ENCODE measurements at regions not wholly inside any gene's neighbourhood (a gene's known extent, or its start where the extent isn't known, plus 50 kb on each side); places are given as distances from the start of the nearest gene placed in this dataset.
"Not testable (repeated sequence)": the region's sequence is repeated elsewhere in the genome, so short reads cannot be mapped to it uniquely, and the experiment has no call there.

DNA sequence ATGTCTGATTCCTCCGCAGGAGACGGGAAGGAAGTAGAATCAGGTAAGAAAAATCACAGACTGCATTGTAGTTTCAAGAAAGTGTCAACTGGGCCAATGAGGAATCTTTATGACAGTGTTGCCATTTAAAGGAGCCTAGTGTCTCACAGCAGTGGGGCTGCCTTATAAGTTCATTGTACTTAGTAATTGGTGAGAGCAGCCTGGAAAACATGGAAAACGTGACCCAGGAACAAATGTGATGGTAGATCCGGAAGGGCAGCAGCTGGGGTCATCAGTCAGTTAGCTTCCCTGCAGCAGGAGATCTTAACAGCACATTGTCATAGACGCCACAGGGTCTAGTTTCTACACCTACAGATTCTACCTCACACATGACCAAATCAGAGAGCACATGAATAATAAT is 630.0 kb upstream of the LMO3 start:
- DNase-seq (ENCODE audit: low spot score): no peak

DNA sequence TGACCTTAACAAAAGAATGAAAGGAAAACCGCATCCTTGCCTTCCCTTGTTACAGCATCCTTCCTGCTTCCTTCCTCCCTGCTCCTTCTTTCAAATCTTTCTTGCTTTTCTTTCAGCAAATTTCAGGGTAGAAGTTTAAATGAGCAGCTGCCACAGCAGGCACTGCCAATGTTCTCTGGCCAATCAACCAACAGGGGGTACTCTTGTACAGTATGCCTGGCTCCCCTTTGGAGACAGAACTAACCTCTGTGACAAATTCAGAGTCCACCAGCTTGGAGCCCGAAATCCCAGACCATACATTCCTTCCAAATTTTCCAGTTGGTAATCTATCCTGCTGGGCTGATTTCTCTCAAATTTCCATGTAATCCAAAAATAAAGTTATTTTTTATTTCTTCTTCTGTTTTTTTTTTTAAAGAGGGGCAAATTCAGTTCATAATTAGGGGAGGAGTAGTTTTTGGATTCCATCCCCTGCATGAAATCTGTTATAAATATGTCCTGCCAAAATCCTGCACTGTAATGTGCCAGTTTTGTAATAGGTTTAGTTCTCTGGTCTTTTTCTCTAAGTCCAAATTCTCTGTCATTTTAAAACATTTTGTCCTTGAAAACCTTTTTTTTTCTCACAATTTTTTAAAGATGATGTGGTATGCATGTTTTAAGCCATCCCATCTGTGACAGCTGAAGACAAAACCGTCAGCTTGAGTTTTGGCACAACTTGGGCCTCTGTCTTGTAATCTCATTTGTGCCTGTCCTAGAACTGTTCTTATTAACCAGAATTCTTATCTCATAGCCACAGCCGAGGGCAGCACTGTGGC is 610.0 kb upstream of the LMO3 start:
- peak; percentile 17 for DNase-seq (ENCODE audit: low spot score)

DNA sequence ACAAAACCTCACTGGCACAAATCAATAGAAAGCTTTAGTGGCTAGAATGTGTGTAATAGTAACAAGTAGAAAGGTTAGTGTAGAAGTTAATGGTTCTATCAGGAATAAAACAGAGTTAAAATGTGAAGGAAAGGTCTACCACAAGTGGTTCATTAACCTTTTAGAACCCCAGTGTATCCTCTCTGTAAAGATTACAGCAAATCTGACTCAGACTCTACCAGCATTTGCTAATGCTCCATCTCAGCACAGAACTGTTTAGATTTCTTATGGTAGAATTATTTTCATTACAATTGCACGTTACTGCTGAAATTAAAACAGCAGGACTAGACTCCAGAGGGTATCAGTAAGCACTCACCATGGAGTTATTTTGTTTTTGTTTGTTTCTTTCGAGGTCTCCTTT is 609.0 kb upstream of the LMO3 start:
- DNase-seq (ENCODE audit: low spot score): no peak

DNA sequence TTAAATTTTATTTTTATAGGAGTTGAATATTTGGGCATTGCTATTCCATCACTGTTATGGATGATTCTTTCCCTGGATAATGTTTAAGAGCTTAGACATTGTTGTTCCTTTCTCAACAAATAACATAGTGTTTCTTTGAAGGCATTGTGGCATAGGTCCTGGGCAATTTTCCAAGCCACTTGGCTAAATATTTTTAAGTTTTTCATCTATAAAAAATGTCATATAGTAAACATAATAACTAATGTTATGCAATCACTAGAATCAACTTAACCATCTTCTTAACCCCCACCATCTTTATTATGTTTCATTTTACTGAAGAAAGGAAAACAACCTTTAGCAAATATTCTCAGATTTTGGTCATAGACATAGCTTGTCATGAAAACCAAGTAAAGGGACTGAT is 600.6 kb upstream of the LMO3 start:
- no peak for DNase-seq (ENCODE audit: low spot score)

DNA sequence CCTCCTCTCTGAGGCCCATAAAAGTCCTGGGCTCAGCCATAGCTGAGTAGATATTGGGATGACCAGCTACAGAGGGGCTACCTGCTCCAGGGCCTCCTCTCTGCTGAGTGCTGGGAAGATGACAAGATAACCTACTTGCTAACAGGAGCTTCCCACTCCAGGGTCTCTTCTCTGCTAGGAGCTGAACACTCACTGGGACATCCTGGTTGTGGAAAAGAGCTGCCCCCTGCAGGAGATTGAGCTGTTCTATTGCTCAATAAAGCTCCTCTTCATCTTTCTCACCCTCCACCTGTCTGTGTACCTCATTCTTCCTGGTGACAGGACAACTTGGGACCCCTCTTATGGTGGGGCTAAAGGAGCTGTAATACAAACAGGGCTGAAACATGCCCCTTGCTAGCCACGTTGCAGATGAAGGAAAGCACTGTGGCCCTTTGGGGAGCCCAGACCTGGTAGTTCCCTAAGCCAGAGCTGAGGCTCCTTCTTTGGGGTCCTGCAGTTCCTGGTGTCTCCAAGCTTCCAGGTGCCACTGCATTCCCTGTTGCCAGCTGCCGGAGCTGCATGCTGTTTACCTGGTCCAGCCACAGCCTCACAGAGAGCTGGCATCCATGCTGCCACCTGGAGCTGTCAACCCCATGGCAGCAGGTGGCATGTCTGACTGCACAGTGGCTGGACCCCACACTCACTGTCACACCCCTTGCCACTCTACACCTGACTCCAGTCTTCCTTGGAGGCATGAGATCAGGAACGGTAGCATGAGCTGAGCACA is 598.5 kb upstream of the LMO3 start:
- no peak for DNase-seq (ENCODE audit: low spot score)

DNA sequence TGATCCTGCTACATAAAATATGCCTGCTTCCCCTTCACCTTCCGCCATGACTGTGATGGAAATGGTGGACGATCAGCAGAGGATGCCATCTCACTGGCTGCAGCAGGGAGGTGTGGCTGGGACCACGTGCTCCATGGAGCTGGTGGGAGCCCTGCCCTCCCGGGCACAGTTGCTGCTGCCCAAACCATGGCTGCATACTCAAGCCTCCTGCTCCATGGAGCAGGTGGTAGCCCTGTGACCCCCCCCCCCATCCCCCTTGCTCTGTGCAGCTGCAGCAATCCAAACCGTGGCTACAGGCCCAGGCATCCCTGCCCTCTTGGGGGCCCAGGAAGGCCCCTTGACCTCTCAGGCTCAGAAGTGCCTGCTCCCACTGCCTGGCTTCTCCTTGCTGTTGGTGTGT is 597.5 kb upstream of the LMO3 start:
- DNase-seq (ENCODE audit: low spot score): no peak

DNA sequence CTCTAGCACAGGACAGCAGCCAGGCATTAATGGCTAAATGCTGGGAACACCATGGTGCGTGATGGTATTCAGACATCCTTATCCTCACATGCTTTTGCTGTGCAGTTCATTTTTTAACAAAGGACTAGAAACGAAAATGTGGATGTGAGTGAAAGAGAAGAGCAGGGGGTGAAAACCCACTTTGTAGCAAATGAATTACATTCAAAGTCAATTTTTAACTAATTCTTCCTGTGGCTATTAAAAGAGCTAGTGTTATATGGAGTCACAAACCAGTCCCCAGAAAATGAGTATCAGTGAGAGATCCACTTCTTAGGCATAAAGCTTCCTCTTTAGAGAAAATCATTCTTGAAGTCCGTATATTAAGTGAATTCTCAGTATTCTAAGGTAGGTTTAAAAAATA is 592.0 kb upstream of the LMO3 start:
- DNase-seq (ENCODE audit: low spot score): no peak

DNA sequence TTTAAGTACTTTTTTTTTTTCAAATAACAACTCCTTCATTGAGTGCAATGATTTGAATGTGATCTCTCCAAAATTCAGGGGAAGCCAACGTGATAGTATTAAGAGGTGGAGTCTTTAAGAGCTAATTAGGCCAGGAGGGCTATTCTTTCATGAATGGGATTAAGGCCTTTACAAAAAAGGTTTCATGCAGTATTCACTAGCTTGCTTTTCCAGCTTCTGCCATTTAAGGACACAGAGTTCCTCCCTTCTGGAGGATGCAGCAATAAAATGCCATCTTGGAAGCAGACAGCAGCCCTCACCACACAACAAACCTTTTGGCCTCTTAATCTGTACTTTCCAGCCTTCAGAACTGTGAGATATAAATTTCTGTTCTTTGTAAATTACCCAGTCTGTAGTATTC is 586.8 kb upstream of the LMO3 start:
- DNase-seq (ENCODE audit: low spot score): no peak

DNA sequence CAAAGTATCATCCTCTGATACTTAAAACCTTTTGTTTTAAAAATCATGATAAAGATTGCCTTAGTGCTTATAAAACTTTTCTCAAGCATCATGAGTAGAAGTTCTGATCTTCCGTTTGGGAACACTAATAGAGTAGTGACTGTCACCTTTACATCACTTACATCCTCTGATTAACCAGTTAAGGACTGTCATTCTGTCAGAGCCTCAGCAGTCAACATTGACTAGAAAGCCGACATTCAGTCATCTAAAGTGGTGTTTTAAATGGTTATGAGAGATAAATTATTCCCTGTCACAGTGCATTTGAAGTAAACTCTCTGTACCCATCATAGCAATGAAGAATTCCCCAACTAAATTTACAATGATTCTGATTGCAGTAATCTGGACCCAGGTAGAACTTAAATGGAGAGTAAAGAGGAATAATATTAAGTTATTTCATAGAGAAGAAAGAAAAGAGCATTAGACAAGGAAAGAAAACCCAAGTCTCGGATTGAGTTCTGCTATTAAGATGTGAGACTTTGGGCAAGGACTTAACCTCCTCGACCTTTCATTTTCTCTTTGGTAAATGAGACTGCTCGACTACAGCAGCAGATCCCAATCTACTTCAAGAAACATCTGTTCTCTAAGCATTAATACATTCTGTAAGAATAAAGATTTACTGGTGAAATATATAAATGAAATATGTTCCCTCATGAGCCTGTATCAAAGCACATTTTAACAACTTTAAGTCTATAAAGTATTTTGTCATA is 563.9 kb upstream of the LMO3 start:
- no peak for DNase-seq (ENCODE audit: low spot score)

DNA sequence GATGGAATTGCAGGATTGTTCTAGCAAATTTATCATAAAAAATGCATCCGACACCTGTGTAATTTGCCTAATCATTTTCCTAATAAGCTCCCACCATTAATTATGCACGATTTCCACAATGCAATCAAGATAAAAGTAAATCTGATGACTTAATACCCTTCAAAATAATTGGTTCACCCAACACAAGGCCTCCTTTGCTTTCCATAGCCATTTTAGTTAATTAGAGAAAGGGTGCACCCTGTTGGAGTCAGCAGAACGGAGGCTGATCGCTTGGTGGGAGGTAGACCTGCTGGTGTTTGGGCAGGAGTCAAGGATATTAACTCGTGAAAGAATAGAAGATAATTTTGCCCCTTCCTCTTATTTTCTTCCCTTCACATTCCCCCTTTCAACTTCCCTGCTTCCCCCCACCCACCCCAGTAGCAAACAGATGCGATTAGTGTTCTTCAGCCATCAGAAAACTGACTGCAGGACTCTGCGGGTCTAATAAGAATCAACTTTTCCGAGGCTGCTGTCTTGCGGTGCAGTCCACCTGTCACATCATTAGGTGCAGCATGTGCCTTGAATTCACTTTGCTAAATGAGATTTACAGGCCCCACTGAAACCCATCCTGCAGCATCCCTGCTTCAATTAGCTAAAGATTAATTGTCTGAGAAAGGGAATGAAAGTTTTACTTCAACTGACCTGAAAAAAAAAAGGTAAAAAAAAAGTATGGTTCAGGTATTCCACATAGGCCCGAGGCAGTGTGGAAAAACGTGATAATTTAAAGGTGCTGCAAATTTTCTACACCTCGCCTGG is 553.7 kb upstream of the LMO3 start:
- no peak for DNase-seq (ENCODE audit: low spot score)

DNA sequence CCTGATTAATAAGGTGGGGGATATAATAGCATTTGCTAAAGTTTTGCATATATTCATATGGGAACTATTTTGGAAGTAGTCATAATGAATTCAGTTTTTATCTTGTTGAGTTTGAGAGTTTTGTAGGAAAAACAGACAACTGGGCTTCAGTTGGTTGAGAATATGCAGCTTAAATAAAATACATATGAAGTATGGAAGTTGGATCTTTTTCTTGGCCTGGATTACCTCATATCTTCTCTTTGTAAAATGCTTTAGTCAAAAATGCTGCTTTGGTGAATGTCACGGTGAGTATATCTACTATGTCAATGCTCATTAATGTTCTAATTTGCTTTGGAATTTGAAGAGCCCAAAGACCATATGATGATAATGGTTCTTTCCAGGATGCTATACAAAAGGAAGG is 552.2 kb upstream of the LMO3 start:
- no peak for DNase-seq (ENCODE audit: low spot score)

DNA sequence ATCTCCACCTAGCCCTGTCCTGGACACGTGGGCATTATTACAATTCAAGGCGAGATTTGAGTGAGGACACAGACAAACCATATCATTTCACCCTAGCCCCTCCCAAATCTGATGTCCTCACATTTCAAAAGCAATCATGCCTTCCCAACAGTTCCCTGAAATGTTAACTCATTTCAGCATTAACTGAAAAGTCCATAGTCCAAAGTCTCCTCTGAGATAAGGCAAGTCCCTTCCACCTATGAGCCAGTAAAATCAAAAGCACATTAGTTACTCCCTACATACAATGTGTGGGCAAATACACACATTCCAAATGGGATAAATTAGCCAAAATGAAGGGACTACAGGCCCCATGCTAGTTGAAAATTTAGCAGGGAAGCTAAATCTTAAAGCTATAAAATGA is 546.0 kb upstream of the LMO3 start:
- DNase-seq (ENCODE audit: low spot score): no peak

DNA sequence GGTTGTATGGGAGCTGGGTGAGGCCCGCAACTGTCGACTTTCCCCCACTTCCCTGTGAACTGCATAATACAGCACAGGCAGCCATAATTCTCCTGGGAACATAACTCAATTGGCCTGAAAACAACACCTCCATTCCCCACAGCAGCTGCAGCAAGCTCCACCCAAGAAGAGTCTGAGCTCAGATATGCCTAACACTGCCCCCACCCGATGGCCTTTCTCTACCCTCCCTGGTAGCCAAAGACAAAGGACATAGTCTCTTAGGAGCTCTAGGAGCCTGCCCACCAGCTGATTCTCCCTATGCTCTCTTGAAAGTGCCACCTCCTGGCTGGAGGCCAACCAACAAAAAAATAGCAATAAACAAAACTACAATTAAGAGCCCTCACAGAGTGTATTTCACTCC is 542.7 kb upstream of the LMO3 start:
- DNase-seq (ENCODE audit: low spot score): no peak

DNA sequence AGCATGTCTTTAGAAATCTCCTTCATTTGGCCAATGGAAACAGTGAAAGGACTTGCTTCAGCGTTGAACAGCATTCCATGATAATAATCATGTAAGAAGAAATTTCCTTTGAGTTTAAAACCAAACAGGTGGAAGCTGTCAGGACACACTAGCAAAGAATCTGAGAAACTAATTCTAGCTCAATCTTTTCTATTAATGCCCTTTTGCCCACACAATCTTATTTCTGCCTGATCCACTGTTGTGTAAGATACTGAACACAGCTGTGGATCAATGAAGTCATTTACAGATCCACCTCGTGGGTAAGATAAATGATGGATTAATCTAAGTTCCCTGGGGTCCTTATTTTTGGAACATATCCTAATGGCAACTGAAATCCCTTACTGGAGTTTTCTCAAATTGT is 536.9 kb upstream of the LMO3 start:
- no peak for DNase-seq (ENCODE audit: low spot score)

DNA sequence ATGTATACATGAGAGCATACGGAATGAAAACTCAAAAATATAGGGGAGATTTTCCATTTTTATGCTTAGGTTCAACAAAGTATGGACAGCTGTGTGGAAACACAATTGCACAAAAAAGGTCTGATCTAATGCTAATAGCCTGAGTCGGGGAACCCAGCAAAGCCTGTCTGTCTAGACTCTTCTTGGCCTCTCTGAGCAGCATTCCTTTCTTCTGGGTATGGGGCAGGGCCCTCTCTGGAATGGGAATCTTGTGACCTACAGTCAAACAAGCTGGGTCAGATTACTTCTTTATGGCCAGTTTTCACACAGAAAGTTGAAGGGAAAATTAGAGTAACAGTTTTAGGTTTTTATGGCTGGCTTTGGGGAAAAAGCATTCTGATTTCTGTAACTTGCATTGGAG is 534.0 kb upstream of the LMO3 start:
- DNase-seq (ENCODE audit: low spot score): no peak

DNA sequence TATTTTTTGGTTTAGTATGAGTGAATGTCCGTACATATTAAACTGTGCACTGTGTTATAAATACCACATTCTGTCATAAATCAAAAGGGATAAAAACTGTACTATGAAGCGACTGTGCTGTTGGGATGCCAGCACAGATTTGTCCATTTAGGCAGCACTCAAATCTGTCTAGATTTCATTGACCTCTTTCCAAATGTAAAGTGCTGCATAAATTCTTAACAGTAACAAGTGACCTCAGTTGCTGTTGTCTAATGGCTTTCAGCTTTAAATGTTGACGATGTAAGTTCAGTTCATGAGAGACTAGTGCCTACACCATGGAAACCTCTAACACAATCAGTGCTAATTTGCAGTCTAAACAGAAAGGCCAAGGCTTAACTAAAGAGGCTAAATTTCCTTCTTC is 531.4 kb upstream of the LMO3 start:
- no peak for DNase-seq (ENCODE audit: low spot score)

DNA sequence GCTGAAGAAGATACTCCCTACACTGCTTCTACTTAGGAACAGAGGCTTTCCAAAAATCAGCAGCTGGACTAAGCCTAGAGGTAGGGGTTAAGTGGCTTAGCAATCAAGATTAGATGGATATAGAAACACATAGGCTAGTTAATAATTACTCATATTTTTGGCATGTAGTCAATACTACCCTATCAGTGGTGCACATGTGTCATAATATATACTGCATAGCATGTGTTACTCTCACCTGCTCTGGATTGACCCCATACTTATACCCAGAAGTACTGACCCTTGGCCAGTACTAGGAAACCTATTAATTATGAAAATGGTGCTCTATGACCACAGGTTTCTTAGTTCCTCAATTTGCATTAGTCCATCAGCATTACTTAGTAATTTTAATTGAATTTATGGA is 528.4 kb upstream of the LMO3 start:
- no peak for DNase-seq (ENCODE audit: low spot score)

DNA sequence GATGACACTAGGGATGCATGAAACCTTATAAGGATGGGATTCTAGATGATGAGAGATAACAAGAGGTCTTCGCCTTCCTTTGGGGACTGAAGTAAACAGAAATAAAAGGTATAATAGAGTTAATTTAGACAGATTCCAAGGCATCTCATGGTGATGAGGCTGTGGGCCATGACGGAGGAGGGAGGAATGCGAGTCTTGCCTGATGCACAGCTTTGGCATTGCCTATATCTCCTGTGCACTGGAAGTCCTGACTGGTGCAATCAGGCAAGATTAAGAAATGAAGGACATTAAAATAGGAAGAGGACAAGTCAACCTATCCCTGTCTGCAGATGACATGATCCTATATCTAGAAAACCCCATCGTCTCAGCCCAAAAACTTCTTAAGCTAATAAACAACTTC is 526.4 kb upstream of the LMO3 start:
- DNase-seq (ENCODE audit: low spot score): no peak

DNA sequence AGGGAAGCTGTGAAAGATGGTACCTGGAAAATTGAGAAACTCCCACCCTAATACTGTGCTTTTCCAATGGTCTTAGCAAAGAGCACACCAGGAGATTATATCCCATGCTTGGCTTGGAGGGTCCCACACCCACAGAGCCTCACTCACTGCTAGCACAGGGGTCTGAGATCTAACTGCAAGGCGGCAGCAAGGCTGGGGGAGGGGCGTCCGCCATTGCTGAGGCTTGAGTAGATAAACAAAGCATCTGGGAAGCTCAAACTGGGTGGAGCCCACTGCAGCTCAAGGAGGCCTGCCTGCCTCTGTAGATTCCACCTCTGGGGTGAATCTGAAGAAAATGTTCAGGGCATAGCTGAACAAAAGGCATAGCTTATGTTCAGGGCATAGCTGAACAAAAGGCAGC is 510.6 kb upstream of the LMO3 start:
- not testable (repeated sequence) for DNase-seq (ENCODE audit: low spot score)

DNA sequence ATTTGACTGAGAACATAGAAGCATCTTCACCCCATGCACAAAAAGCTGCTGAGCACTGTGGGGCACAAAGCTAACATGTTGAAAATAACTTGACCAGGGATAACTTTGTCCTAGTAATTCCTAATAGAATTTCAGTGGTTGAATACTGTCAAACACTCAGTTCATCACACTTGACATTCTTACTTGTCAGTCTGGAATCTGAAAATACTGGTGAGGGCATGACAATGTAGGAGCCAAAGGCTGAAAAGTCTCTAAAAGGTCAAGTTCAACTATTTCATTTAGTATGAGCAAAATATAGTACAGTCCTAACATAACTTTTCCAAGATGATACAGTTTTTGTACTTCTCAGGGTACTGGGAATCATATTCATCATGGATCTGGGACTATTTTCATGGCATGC is 504.4 kb upstream of the LMO3 start:
- no peak for DNase-seq (ENCODE audit: low spot score)

DNA sequence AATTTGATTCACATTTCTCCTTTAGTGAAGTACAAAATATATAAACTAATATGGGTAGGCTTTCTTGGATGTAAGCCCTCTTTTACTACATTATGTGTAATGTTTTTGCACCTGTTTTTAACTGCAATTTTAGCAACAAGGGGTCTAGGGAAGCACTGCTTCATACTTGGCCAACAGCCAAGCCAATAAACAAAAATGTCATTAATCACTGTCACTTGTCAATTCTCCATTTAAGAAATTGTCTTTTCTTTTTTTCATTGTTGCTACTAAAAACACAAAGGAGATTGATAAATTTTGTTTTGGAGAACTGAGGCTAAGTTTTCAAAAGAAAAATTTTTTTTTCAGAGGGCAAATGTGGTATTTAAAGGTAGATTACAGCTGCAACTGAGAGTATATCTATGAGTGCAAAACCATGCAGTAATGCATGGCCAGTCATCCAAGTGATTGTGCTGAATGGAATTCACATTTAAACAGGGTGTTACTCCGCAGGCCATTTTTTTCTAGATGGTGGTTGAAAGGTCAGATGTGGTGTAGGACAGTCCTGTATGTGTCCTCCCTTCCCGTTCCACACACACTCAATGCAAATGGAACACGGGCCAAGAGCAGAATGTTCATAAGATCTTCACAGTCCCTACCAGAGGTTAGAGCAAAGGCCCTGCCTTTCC is 503.0 kb upstream of the LMO3 start:
- peak; percentile 58 for DNase-seq (ENCODE audit: low spot score)
